GM23338 (cell line): ENCODE measurements at regions not wholly inside any gene's neighbourhood (a gene's known extent, or its start where the extent isn't known, plus 50 kb on each side); places are given as distances from the start of the nearest gene placed in this dataset.

Source experiments
- ATAC-seq: fragments of 200-7000 bp; cut with Tn5 transposase; 3 replicates; pipeline ENCODE4 v1.9.1; 2020
- DNase-seq: peaks from one replicate; pipeline ENCODE4 v3.0.0-alpha.2; 2015; ENCODE audit warnings: low spot score
- H2AFZ ChIP-seq: fragments of 200-600 bp; sonication (generic); 2 replicates; pipeline ENCODE4 v1.8.0; 2016; ENCODE audit warnings: antibody characterized with exemption, mild to moderate bottlenecking, moderate library complexity
- H3F3A ChIP-seq: fragments of 200-600 bp; sonication (generic); replicated peaks from 2 replicates; pipeline ENCODE4 v1.8.0; 2017; ENCODE audit warnings: antibody characterized with exemption, mixed run types, low read depth
- H3K27ac ChIP-seq: fragments of 200-600 bp; sonication (generic); 2 replicates; pipeline ENCODE4 v1.6.1; 2016; ENCODE audit warnings: low read depth
- H3K27me3 ChIP-seq: fragments of 200-600 bp; sonication (generic); 2 replicates; pipeline ENCODE4 v1.8.0; 2016; ENCODE audit warnings: mild to moderate bottlenecking, mixed run types, moderate library complexity; ENCODE audit not compliant: insufficient read depth
- H3K36me3 ChIP-seq: fragments of 200-600 bp; sonication (generic); 2 replicates; pipeline ENCODE4 v1.8.0; 2016; ENCODE audit warnings: mild to moderate bottlenecking; ENCODE audit not compliant: insufficient read depth
- H3K4me1 ChIP-seq: fragments of 200-600 bp; sonication (generic); 2 replicates; pipeline ENCODE4 v1.8.0; 2016; ENCODE audit warnings: mild to moderate bottlenecking, moderate library complexity; ENCODE audit not compliant: insufficient read depth
- H3K4me2 ChIP-seq: fragments of 200-600 bp; sonication (generic); 2 replicates; pipeline ENCODE4 v1.7.1; 2017; ENCODE audit warnings: mixed run types
- H3K4me3 ChIP-seq: fragments of 200-600 bp; sonication (generic); 2 replicates; pipeline ENCODE4 v1.6.1; 2016; ENCODE audit warnings: mixed run types
- H3K79me2 ChIP-seq: fragments of 200-600 bp; sonication (generic); replicated peaks from 2 replicates; pipeline ENCODE4 v1.8.0; 2017; ENCODE audit warnings: mild to moderate bottlenecking; ENCODE audit not compliant: insufficient read depth
- H3K9me2 ChIP-seq: fragments of 200-600 bp; sonication (generic); 2 replicates; pipeline ENCODE4 v1.8.0; 2017; ENCODE audit not compliant: insufficient read depth
- H4K20me1 ChIP-seq: fragments of 200-600 bp; sonication (generic); replicated peaks from 2 replicates; pipeline ENCODE4 v1.8.0; 2017; ENCODE audit warnings: mild to moderate bottlenecking; ENCODE audit not compliant: insufficient read depth
- H3K27ac Mint-ChIP-seq: 2 replicates; pipeline ENCODE4 v1.8.0; 2020; ENCODE audit warnings: inconsistent platforms, mild to moderate bottlenecking, moderate library complexity, mixed read lengths
- H3K27me3 Mint-ChIP-seq: 3 replicates; pipeline ENCODE4 v1.8.0; 2022; ENCODE audit warnings: low read depth, mild to moderate bottlenecking, moderate library complexity, mixed read lengths, inconsistent platforms; ENCODE audit not compliant: insufficient read depth, poor library complexity
- H3K36me3 Mint-ChIP-seq: 3 replicates; pipeline ENCODE4 v1.8.0; 2021; ENCODE audit warnings: low read depth, mild to moderate bottlenecking, inconsistent platforms, moderate library complexity, mixed read lengths
- H3K4me1 Mint-ChIP-seq: 3 replicates; pipeline ENCODE4 v1.8.0; 2020; ENCODE audit warnings: mild to moderate bottlenecking, inconsistent platforms, mixed read lengths
- H3K4me3 Mint-ChIP-seq: 3 replicates; pipeline ENCODE4 v1.8.0; 2021; ENCODE audit warnings: moderate library complexity, mild to moderate bottlenecking, inconsistent platforms, mixed read lengths
- H3K9me3 Mint-ChIP-seq: 3 replicates; pipeline ENCODE4 v1.8.0; 2020; ENCODE audit warnings: moderate library complexity, mild to moderate bottlenecking, inconsistent platforms, mixed read lengths
- POLR2AphosphoS5 ChIP-seq: IDR thresholded peaks from 2 replicates; pipeline ENCODE4 v1.6.1; 2016; ENCODE audit warnings: antibody characterized with exemption, low read depth
- STAT1 ChIP-seq: IDR thresholded peaks from one replicate; pipeline ENCODE4 v1.6.1; 2016; ENCODE audit warnings: antibody characterized with exemption; ENCODE audit not compliant: unreplicated experiment
- ZNF114 ChIP-seq: fragments of 250-450 bp; sonication (Bioruptor Pico); IDR thresholded peaks from 2 replicates; pipeline ENCODE4 v1.5.0; 2020; ENCODE audit warnings: mild to moderate bottlenecking, moderate library complexity
- ZNF331 ChIP-seq: fragments of 250-450 bp; sonication (Bioruptor Pico); IDR thresholded peaks from 2 replicates; pipeline ENCODE4 v1.5.0; 2020; ENCODE audit warnings: low read depth, mild to moderate bottlenecking, moderate library complexity
- TF ChIP-seq, protein P1 (sequence below): IDR thresholded peaks from one replicate; pipeline ENCODE4 v1.6.1; 2018; ENCODE audit warnings: antibody characterized with exemption; ENCODE audit not compliant: unreplicated experiment
- TF ChIP-seq, protein P2 (sequence below): IDR thresholded peaks from 2 replicates; pipeline ENCODE4 v1.6.1; 2016; ENCODE audit warnings: antibody characterized with exemption
- TF ChIP-seq, protein P3 (sequence below), 2 experiments: fragments of 200-600 bp in 1 of 2; sonication (generic) in 1 of 2; conservative IDR thresholded peaks; 2 replicates each; pipeline versions ENCODE4 v1.5.1 to v1.6.1; 2016 to 2017; ENCODE audit warnings: antibody characterized with exemption in 2 of 2, low read depth in 2 of 2, mild to moderate bottlenecking in 2 of 2, moderate library complexity in 1 of 2

DNA sequence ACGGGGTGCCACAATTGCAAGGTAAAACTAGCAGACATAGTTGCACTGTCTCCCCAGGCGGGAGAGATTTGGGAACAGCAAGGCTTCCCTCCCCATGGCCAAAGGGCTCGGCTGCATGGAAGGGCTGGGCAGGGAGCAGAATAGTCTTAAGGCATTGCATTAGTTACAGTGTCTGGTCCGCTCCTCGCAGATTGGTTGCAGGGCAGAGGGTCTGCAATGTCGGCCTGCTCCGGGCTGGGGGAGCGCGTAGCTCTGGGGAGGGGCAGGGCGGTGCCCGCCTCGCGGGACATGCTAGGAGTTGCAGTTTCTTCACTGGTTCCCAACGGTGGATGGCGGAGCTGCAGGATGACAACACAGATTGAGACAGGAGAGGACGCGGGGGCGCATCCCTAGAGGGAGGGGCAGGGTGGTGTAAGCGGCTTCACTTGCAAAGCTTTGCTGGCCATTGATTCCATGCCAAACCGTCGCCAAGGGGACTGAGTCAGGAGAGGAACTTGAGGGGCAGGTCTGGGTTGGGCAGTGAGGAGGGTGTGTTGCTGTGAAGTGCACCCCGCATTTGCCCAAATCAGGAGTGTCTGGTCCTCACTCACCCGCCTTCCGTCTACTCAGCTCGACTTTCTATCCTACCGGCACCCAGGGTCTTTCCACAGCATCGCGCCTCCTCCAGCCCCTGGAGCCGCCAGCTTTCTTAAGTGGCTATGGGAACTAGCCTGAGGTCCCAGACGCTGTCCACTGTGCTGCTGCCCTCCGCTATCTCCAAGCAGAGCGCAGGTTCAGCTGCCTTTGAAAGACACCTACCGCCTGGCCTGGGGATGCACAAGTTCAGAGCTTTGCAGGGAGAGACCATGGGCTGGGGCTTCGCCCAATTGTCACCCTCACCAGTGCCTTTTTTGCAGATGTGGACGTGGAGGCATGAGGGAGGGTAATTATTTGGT lies 1748.9 kb downstream of the TP53TG3F start:
- peaks cover 6% of the 10 kb centered on the region for H3K27me3 Mint-ChIP-seq
- ATAC-seq (no peak), DNase-seq (no peak)
- no peak overlapping the region for H3K4me3 Mint-ChIP-seq
- Histone ChIP-seq H3K79me2 (no peaks in the 10 kb centered on the region), H3F3A (no peaks in the 10 kb centered on the region), H3K27me3 (no peaks in the 10 kb centered on the region), H2AFZ (no peak overlapping the region), H3K27ac (no peak overlapping the region), H4K20me1 (no peaks in the 10 kb centered on the region), H3K4me3 (no peak overlapping the region), H3K36me3 (no peaks in the 10 kb centered on the region; the same call in 1 of the 2 replicates), H3K4me2 (no peak overlapping the region), H3K4me1 (no peaks in the 10 kb centered on the region), H3K9me2 (no peaks in the 10 kb centered on the region)
- peaks cover 12% of the 10 kb centered on the region for H3K36me3 Mint-ChIP-seq
- TF ChIP-seq, protein P1, sequence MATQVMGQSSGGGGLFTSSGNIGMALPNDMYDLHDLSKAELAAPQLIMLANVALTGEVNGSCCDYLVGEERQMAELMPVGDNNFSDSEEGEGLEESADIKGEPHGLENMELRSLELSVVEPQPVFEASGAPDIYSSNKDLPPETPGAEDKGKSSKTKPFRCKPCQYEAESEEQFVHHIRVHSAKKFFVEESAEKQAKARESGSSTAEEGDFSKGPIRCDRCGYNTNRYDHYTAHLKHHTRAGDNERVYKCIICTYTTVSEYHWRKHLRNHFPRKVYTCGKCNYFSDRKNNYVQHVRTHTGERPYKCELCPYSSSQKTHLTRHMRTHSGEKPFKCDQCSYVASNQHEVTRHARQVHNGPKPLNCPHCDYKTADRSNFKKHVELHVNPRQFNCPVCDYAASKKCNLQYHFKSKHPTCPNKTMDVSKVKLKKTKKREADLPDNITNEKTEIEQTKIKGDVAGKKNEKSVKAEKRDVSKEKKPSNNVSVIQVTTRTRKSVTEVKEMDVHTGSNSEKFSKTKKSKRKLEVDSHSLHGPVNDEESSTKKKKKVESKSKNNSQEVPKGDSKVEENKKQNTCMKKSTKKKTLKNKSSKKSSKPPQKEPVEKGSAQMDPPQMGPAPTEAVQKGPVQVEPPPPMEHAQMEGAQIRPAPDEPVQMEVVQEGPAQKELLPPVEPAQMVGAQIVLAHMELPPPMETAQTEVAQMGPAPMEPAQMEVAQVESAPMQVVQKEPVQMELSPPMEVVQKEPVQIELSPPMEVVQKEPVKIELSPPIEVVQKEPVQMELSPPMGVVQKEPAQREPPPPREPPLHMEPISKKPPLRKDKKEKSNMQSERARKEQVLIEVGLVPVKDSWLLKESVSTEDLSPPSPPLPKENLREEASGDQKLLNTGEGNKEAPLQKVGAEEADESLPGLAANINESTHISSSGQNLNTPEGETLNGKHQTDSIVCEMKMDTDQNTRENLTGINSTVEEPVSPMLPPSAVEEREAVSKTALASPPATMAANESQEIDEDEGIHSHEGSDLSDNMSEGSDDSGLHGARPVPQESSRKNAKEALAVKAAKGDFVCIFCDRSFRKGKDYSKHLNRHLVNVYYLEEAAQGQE, result no peak
- TF ChIP-seq STAT1 (no peak), POLR2AphosphoS5 (no peak), ZNF114 (CRISPR knock-in tag) (no peak), ZNF331 (no peak)
- TF ChIP-seq, protein P2, sequence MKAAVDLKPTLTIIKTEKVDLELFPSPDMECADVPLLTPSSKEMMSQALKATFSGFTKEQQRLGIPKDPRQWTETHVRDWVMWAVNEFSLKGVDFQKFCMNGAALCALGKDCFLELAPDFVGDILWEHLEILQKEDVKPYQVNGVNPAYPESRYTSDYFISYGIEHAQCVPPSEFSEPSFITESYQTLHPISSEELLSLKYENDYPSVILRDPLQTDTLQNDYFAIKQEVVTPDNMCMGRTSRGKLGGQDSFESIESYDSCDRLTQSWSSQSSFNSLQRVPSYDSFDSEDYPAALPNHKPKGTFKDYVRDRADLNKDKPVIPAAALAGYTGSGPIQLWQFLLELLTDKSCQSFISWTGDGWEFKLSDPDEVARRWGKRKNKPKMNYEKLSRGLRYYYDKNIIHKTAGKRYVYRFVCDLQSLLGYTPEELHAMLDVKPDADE, result no peak
- TF ChIP-seq, protein P3, sequence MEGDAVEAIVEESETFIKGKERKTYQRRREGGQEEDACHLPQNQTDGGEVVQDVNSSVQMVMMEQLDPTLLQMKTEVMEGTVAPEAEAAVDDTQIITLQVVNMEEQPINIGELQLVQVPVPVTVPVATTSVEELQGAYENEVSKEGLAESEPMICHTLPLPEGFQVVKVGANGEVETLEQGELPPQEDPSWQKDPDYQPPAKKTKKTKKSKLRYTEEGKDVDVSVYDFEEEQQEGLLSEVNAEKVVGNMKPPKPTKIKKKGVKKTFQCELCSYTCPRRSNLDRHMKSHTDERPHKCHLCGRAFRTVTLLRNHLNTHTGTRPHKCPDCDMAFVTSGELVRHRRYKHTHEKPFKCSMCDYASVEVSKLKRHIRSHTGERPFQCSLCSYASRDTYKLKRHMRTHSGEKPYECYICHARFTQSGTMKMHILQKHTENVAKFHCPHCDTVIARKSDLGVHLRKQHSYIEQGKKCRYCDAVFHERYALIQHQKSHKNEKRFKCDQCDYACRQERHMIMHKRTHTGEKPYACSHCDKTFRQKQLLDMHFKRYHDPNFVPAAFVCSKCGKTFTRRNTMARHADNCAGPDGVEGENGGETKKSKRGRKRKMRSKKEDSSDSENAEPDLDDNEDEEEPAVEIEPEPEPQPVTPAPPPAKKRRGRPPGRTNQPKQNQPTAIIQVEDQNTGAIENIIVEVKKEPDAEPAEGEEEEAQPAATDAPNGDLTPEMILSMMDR (conservative IDR thresholded peaks at IDR 0.05; ENCODE audit: low read depth in 2 of 2), result no peak
- no peak overlapping the region for H3K27ac Mint-ChIP-seq
- H3K9me3 Mint-ChIP-seq, result peaks cover 95% of the 10 kb centered on the region
- no peaks in the 10 kb centered on the region for H3K4me1 Mint-ChIP-seq
